ENCODE measurements at regions not wholly inside any gene's neighbourhood (a gene's known extent, or its start where the extent isn't known, plus 50 kb on each side); places are given as distances from the start of the nearest gene placed in this dataset.
"Not testable (repeated sequence)": the region's sequence is repeated elsewhere in the genome, so short reads cannot be mapped to it uniquely, and the experiment has no call there.

DNA sequence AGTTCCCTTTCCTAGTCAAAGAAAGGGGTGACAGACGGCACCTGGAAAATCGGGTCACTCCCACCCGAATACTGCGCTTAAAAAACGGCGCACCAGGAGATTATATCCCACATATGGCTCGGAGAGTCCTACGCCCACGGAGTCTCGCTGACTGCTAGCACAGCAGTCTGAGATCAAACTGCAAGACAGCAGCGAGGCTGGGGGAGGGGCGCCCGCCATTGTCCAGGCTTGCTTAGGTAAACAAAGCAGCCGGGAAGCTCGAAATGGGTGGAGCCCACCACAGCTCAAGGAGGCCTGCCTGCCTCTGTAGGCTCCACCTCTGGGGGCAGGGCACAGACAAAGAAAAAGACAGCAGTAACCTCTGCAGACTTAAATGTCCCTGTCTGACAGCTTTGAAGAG, 1844.7 kb upstream of the ACO1 start:
- TF ChIP-seq, protein P1, sequence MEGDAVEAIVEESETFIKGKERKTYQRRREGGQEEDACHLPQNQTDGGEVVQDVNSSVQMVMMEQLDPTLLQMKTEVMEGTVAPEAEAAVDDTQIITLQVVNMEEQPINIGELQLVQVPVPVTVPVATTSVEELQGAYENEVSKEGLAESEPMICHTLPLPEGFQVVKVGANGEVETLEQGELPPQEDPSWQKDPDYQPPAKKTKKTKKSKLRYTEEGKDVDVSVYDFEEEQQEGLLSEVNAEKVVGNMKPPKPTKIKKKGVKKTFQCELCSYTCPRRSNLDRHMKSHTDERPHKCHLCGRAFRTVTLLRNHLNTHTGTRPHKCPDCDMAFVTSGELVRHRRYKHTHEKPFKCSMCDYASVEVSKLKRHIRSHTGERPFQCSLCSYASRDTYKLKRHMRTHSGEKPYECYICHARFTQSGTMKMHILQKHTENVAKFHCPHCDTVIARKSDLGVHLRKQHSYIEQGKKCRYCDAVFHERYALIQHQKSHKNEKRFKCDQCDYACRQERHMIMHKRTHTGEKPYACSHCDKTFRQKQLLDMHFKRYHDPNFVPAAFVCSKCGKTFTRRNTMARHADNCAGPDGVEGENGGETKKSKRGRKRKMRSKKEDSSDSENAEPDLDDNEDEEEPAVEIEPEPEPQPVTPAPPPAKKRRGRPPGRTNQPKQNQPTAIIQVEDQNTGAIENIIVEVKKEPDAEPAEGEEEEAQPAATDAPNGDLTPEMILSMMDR (IDR thresholded peaks at IDR 0.05; ENCODE audit: low read length) = not testable (repeated sequence)
- not testable (repeated sequence) for TF ChIP-seq EZH2 (IDR thresholded peaks at IDR 0.05; ENCODE audit: borderline replicate concordance, low read length)
